HG02970 (cell line): ENCODE measurements at regions not wholly inside any gene's neighbourhood (a gene's known extent, or its start where the extent isn't known, plus 50 kb on each side); places are given as distances from the start of the nearest gene placed in this dataset.

Experiments
- ATAC-seq: cut with Tn5 transposase; IDR thresholded peaks from one replicate; pipeline ENCODE4 v1.9.1; 2021; ENCODE audit warnings: mild to moderate bottlenecking, moderate library complexity, moderate number of reproducible peaks; ENCODE audit not compliant: unreplicated experiment, low FRiP score

DNA sequence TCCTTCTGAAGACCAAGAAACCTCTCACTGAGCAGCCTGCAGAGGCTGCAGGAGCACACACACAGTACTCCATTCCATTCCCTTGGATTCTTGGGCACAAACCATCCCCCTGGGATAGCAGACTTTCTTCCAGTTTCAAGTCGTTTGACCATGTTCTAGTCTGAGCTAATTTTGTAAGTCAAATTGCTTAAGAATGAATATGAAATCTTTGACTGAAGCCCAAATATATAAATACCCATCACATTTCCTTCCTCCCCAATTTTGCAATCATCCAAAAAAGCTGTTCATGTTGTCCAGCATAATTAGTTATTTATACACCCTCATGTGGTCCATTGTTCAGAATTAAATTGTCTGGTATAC, 231.2 kb upstream of the TPRG1 start:
- ATAC-seq, result no peak

DNA sequence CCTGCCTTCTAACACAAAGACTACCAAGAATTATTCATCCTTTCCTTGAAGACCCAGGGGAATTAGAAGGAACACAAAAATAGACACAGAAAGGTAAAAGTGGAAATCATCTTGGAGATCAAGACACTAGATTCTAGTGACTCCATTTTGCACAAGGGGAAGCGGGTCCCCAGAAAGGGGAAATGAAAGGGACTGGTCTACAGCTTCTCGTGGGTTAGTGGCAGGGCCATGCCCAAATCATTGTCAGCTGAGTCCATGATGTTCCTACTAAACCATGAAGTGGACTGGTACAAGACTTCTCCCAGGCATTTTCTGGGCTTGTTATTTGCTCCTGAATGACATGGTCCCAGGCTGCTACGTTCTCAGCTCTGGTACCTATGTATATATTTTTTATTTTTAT, 230.7 kb upstream of the TPRG1 start:
- ATAC-seq, result no peak

DNA sequence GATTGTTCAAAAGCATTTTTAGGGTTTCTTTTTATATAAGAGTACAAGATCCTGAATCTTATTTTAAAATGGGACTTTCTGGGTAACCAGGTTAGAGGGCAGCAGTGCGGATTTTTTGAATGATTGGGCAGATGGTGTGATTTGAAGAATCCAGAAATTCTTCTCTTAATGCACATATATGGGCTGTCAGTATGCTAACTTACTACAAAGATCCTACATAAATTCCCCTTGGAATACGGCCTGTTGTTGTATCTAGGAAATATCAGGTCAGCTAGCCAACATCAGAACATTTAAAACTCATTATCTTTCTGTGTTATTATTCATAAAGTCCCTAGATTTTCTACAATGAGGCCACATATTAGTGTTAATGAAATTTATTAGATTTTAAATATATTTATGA, 229.6 kb upstream of the TPRG1 start:
- no peak for ATAC-seq

DNA sequence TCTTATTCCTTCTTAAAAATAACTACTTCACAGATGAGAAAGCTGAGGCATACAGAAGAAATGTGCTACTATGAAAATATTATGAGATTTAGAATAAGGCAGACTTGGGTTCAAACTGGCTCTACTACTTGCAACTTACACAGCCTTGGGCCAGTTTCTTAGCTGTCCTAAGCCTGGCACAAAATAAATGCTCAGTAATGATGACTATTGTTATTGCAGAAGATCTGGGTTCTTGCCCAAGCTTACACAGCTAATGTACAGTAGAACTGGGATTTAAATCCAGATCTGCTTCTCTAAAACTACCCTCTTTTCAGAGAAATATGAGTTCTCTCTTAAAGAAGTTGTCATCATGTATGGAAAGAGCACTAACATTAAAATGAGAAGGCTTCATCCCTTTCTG, 228.2 kb upstream of the TPRG1 start:
- ATAC-seq, result no peak

GRCh38 chr3:188944108-188944507, 227.7 kb upstream of the TPRG1 start:
- ATAC-seq, result no peak

DNA sequence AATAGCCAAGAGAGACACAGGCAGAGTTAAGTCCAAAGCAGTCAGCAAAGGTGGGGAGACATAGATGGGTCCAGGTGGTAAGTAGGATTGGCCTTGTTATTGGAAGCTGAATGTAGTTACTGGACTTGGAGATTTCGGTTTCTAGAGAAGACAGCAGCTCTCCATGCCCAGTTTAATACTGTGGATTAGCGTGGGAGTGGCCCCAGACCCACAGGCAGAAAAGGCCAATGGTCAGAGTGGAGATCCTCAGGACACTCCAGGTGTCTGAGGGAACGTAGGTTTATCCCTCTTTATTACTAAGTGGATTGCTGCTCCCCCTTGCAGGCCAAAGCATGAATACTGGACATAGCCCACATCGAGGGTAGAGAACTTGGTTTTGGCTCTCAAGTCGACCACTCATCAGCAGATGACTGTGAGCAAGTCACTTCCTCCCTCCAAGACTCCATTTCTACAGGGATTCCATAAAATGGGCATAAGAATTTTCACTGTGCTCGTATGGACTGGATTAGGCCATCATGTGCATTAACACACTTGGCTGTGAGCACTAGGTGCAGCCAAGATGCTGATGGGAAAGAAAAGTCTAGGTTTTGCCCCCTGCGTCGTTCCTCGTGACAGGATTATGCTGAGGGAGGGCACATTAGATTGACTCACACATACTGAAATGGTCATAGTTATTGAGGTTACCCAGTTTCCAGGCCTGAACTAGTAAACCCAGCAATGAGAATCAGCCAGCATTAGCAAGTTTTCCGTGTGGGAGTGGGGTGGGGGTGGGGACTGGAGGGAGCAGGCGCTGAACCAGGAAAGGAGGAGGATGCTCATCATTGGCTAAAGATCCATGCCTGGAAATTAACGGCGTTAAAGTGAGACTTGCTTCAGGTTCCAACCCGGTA, 225.2 kb upstream of the TPRG1 start:
- no peak for ATAC-seq

DNA sequence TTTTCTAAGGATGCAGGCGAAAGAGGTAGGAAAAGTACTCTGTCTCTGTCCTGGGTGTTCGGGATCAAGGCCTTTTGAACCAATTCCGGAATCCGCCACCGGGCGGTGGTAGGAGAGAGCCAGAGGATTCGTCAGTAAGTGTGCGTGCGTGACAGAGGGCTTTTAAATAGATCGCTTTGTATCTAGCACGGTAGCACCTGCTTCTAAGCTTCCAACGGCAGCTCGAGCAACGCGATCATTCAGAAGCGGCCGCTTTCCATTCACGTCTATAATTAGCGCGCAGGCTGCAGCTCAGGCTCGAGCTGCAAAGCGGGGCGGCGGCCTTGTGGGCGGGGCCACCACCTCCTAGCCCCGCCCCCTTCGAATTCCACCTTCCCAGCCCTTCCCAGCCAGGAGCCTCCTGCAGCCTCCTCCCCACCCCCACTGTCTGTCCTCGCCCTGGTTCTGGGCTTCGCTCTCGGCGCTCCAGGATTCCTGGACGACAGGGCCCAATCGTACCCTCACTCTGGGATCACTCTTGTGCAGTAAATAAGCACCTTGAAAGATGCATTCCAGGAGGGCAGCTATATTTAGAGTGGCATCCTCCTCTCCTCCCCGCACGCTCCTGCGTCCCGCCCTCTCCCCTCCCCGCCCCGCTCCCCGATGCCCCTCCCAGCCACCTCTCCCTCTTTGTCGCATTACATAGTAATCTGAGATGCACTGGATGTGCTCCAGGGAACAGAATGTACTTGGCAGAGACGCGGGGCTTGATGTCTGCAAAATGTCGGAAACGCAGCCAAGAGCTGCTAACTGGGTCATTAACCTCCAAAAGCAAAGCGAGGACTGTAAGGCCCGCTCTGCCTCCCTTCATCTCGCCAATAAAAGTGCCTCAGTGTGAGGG, 224.1 kb upstream of the TPRG1 start:
- ATAC-seq, result no peak

DNA sequence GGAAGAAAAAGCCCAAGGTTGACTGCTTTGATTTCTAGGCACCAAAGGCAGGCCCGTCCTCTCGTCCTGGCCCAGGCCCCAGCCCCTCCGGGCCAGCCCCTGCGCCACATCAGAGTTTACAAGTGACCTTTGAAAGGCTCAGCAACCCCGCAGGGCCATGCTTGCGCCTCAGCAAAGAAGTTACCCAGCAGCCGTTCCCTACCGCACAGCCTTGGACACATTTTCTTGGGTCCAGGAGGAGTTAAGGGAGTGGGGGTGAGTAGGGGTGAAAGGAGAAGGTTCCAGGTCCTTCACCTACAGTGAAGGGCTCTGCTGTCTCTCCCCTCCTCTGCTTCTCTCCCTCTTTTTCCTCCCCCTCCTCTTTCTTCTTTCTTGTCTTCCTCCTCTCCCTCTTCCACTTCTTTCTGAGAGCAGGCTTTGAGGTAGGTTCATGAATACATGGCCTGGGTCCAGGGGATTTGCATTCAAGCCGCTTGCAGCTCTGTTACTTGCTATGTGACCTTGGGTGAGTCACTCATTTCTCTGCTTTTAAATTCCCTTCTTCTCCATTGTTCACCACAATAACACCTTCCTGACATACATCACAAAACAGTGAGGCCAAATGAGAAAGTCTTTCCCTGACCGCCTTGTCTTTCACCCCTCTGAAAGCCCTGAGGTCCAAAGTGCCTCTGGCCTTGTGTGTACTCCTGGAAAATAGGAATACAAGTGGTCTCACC, 223.3 kb upstream of the TPRG1 start:
- no peak for ATAC-seq

GRCh38 chr3:188948997-188949389, 222.8 kb upstream of the TPRG1 start:
- ATAC-seq, result no peak

DNA sequence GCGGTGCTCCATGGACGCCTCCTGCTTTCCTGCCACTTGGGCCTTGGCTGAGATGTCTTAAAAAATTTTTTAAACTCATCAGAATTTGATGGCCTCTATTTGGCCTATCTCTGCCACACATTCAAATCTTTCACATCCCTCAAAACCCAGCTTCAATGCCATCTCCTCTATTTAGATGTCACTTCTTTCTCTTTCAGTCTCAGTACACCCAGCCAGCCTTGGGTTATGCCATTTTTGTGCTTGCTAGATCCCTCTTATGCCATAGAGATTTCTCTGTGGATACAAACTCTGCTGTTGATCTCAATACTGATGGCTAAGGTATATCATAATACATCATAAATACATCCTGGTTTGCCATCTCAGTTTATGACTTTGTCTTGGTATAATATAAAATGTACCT, 222.3 kb upstream of the TPRG1 start:
- ATAC-seq, result no peak

- ATAC-seq, result no peak
Measured at GRCh38 chr3:188949996-188950395, 221.8 kb upstream of the TPRG1 start.

- no peak for ATAC-seq
Measured at GRCh38 chr3:188950832-188951489, 220.8 kb upstream of the TPRG1 start.

DNA sequence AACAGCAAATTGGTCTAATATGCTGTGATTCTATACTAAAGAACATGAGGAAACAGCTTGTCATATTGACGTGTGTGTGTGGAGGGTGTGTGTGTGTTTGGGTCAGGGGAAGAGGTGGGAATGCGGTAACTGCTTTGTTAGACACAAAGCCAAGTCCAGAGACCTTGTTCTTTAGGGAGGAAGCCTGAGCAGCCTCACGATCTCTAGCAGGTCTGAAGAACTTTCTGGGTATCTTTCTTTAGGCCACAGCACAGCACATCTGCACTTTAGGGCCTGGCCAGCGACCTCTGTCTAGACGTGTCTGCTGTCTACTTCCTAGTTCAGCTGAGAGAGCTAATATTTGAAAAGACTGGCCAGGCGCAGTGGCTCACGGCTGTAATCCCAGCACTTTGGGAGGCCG, 220.0 kb upstream of the TPRG1 start:
- ATAC-seq, result no peak

DNA sequence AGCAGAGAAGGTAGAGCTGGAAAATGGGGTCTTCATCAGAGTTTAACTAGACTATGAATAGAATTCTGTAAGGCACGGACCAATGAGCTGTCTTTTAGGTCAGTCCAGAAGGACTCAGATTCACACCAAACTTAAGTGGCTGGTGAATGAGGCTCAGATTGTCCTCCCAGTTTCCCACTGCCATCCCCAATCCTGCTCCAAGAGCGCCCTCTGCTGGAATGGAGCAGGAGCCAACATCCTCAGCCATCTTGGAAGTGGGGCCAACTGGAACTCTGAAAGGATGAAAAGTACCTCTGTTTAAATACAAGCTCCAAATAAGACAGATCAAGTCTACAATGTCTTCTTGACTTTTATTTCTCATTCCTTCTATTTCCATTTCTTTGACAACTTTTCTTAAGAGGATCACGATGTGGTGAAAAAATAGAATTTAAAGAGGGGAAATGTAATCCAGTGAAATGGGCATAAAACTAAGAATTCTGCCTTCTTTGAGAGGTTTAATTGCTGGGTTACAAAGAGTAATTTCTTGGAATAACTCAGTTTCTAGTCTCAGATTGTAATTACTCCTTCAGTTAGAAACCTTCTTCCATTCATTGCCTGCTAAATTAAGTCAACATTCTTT, 217.1 kb upstream of the TPRG1 start:
- ATAC-seq, result no peak

DNA sequence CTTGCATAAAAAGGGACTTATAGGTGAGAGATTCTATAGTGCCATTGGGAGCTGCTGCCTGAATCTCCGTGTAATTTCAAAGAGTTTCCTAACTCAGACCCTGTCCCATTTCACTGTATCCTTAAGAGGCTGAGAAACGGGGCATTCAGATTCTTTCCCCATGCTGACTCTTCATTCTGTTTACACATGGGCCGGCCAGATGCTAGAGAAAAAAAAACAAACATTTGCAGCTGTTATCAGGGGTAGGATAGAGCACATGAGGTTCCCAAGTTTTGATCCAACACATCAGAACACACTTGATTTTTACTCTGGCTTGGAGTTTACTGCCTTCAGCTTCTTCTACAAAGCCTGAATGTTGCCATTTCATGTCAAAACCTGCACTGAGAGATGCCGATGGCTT, 215.9 kb upstream of the TPRG1 start:
- ATAC-seq, result no peak

DNA sequence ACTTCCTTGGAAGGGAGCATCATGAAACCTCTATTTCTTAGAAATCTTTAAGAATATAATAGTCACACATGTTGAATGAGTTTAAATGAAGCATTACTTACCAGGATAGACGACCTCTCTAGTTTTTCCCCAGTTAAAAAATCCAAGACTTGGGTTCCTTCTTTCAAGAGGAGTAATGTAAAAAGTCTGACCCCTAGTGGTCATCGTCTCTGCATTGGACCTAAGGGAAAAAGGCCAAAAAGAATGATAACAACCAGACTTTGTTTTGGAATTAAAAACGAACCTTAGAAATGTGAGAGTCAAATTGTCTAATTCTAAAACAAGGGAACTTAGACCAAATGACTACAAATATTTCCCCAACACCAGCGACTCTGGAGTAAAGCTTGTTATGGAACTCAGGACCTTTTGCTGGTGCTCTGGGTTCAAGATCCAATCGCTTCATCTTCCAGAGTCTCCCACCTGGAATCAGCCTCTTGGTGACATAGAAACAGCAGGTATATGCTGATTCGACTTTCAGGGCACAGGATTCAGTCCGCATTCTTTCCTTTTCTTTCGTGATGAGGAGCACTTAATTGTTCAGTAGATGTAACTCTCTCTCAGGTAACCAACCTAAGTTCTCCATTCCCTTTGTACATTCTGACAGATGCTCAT, 214.8 kb upstream of the TPRG1 start:
- no peak for ATAC-seq

GRCh38 chr3:188959013-188959412, 212.8 kb upstream of the TPRG1 start:
- ATAC-seq, result no peak

DNA sequence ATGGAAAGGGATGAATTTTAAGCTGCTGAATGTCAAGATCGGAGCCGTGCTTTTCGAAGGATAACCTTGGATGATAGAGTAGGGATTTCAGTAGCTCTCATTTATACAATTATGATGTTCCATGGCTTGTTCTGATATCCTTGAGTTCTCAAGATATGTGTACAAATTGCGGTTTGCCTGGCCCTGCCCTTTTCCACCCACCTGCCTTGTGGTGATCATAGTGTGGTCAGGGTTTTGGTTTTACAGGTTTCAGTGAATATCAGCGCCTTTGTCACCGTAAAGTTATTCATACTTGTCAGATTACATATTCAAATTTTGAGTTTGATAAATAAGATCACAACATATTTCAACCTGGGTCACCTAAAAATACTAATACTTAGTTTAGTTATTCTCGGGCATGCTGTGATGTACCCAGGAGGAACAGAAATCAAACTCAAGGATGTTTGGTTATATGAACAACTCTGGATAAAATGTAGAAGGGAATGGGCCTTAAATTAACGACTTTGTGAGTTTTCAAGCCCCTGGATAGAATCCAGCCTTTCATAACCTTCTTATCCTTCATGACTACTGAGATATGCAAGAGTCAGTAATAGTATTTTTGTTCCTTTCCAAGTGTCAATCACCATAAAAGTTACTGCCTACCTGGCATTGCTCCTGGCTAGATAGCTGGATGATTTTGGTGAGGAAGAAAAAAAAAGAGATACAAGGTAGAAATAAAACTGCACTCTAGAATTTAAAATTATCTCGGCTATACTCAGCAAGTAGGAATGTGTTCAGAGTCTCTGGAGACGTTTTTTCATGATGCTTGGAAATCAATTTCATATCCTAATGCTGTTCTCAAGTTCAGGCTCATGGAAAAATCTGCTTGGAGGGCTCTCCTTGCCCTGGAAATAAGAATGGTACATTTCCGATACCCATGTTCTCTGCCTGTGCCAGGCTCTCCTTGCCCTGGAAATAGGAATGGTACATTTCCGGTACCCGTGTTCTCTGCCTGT, 209.2 kb upstream of the TPRG1 start:
- no peak for ATAC-seq
